Gastroesophageal sphincter (tissue), 4 donors: ENCODE measurements at regions not wholly inside any gene's neighbourhood (a gene's known extent, or its start where the extent isn't known, plus 50 kb on each side); places are given as distances from the start of the nearest gene placed in this dataset.

Experiments used
- ATAC-seq: fragments of 150-250 bp; one replicate; pipeline ENCODE4 v1.9.1; 2016; ENCODE audit warnings: mild to moderate bottlenecking, moderate library complexity
- H3K27ac ChIP-seq, 4 donors: fragments of 200-600 bp; sonication (generic) in 3 of 4; 1 replicate in 3 of 4; 2 replicates in 1 of 4; pipeline ENCODE4 v1.5.1; 2016 to 2019
- H3K27me3 ChIP-seq: fragments of 200-600 bp; sonication (generic); one replicate; pipeline ENCODE4 v1.5.1; 2019
- H3K36me3 ChIP-seq, 2 donors: fragments of 200-600 bp; sonication (generic); one replicate each; pipeline ENCODE4 v1.5.1; 2019; ENCODE audit warnings: control low read depth in 1 of 2
- H3K4me1 ChIP-seq, 3 donors: fragments of 200-600 bp; sonication (generic); 1 replicate in 2 of 3; 2 replicates in 1 of 3; pipeline ENCODE4 v1.5.1; 2016 to 2019; ENCODE audit warnings: control low read depth in 2 of 3
- H3K4me3 ChIP-seq, 2 donors: fragments of 200-600 bp; sonication (generic); one replicate each; pipeline ENCODE4 v1.5.1; 2019; ENCODE audit warnings: mild to moderate bottlenecking in 1 of 2, moderate library complexity in 1 of 2
- H3K9me3 ChIP-seq, 3 donors: fragments of 200-600 bp; sonication (generic); one replicate each; pipeline ENCODE4 v1.5.1; 2017 to 2019; ENCODE audit warnings: control low read depth in 2 of 3
- EP300 ChIP-seq: sonication (generic); formaldehyde crosslinking; IDR thresholded peaks from one replicate; pipeline ENCODE4 v1.6.1; 2017; ENCODE audit warnings: antibody characterized with exemption, mild to moderate bottlenecking
- POLR2A ChIP-seq, 2 donors: fragments of 450-650 bp; IDR thresholded peaks; one replicate each; pipeline ENCODE4 v1.6.1; 2017; ENCODE audit warnings: antibody characterized with exemption in 2 of 2, mild to moderate bottlenecking in 2 of 2, moderate library complexity in 1 of 2
- POLR2AphosphoS5 ChIP-seq: sonication (generic); formaldehyde crosslinking; IDR thresholded peaks from one replicate; pipeline ENCODE4 v1.6.1; 2017; ENCODE audit warnings: antibody characterized with exemption
- WGBS, 2 donors: methylation state at CpG; one replicate each; pipeline ENCODE4 v1.1.5; 2018; ENCODE audit warnings: low coverage in 1 of 2; 5-methylcytosine and 5-hydroxymethylcytosine counted together
- TF ChIP-seq, protein P1 (sequence below), 4 experiments: fragments of 200-600 bp in 2 of 4; fragments of 450-650 bp in 2 of 4; sonication (generic) in 1 of 4; IDR thresholded peaks; one replicate each; pipeline ENCODE4 v1.5.1; 2017 to 2019; ENCODE audit warnings: antibody characterized with exemption in 4 of 4, mild to moderate bottlenecking in 2 of 4, moderate library complexity in 2 of 4

- Histone ChIP-seq H3K9me3 (no peaks in the 10 kb centered on the region), H3K4me3 (no peak overlapping the region), H3K27ac (no peak overlapping the region), H3K27me3 (no peaks in the 10 kb centered on the region), H3K4me1 (peaks cover 0 to 7% (median 0%) of the 10 kb centered on the region in 3 donors), H3K36me3 (no peaks in the 10 kb centered on the region)
- ATAC-seq, result no peak
- 71 to 84% methylated on average over 4 to 7 of the region's 10 CpGs for WGBS, 2 donors
- TF ChIP-seq POLR2AphosphoS5 (no peak), EP300 (no peak), POLR2A (IDR thresholded peaks at IDR 0.05) (no peak)
- TF ChIP-seq, protein P1, sequence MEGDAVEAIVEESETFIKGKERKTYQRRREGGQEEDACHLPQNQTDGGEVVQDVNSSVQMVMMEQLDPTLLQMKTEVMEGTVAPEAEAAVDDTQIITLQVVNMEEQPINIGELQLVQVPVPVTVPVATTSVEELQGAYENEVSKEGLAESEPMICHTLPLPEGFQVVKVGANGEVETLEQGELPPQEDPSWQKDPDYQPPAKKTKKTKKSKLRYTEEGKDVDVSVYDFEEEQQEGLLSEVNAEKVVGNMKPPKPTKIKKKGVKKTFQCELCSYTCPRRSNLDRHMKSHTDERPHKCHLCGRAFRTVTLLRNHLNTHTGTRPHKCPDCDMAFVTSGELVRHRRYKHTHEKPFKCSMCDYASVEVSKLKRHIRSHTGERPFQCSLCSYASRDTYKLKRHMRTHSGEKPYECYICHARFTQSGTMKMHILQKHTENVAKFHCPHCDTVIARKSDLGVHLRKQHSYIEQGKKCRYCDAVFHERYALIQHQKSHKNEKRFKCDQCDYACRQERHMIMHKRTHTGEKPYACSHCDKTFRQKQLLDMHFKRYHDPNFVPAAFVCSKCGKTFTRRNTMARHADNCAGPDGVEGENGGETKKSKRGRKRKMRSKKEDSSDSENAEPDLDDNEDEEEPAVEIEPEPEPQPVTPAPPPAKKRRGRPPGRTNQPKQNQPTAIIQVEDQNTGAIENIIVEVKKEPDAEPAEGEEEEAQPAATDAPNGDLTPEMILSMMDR (IDR thresholded peaks at IDR 0.05), result no peak
Observed at GRCh38 chr2:234874347-234875046, 77.3 kb upstream of the SH3BP4 start.

DNA sequence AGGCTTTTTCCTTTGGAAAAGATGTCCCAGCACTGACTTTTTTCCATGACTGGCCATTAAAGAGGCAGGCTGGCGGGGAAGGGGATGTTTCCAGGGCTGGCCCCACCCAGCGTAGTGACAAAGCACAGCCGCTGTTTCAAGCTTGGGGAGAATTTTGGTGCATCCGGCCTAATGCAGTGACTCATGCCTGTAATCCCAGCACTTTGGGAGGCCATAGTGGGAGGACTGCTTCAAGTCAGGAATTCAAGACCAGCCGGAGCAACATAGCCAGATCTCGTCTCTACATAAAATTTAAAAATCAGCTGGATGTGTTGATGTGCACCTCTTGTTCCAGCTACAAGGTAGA lies 78.0 kb upstream of the SH3BP4 start:
- peaks cover 0 to 7% (median 0%) of the 10 kb centered on the region in 3 donors for H3K4me1 ChIP-seq
- H3K4me3 ChIP-seq, result no peak overlapping the region
- TF ChIP-seq POLR2AphosphoS5 (no peak), EP300 (no peak), POLR2A (IDR thresholded peaks at IDR 0.05) (no peak)
- TF ChIP-seq, protein P1 (IDR thresholded peaks at IDR 0.05), result no peak
- WGBS, 2 donors, result 65 to 75% methylated on average over 1 to 5 of the region's 6 CpGs
- no peaks in the 10 kb centered on the region for H3K9me3 ChIP-seq
- no peaks in the 10 kb centered on the region for H3K36me3 ChIP-seq
- peak; percentile 79 for ATAC-seq
- no peaks in the 10 kb centered on the region for H3K27me3 ChIP-seq
- peak overlapping the region in 3 of 4 donors; percentile 64 to 76 (median 64) for H3K27ac ChIP-seq

- H3K27me3 ChIP-seq, result no peaks in the 10 kb centered on the region
- ATAC-seq, result no peak
- peaks cover 0 to 7% (median 0%) of the 10 kb centered on the region in 3 donors for H3K4me1 ChIP-seq
- WGBS, 2 donors, result 80 to 85% methylated on average over 2 to 13 of the region's 14 CpGs
- no peaks in the 10 kb centered on the region for H3K36me3 ChIP-seq
- H3K4me3 ChIP-seq, result no peak overlapping the region
- TF ChIP-seq, protein P1 (IDR thresholded peaks at IDR 0.05), result no peak
- no peak for TF ChIP-seq EP300
- TF ChIP-seq POLR2A (IDR thresholded peaks at IDR 0.05), result no peak
- TF ChIP-seq POLR2AphosphoS5, result no peak
- H3K9me3 ChIP-seq, result no peaks in the 10 kb centered on the region
- peak overlapping the region in 3 of 4 donors; percentile 64 to 76 (median 64) for H3K27ac ChIP-seq
Observed at GRCh38 chr2:234873103-234873827, 78.6 kb upstream of the SH3BP4 start.

- 81 to 90% methylated on average over 3 of the region's 3 CpGs for WGBS, 2 donors
- Histone ChIP-seq H3K9me3 (peaks cover 0 to 5% (median 0%) of the 10 kb centered on the region in 3 donors), H3K4me3 (no peak overlapping the region), H3K27ac (no peak overlapping the region), H3K4me1 (peaks cover 0 to 7% (median 0%) of the 10 kb centered on the region in 3 donors), H3K27me3 (no peaks in the 10 kb centered on the region), H3K36me3 (no peaks in the 10 kb centered on the region)
- TF ChIP-seq EP300 (no peak), POLR2A (IDR thresholded peaks at IDR 0.05) (no peak), POLR2AphosphoS5 (no peak)
- TF ChIP-seq, protein P1 (IDR thresholded peaks at IDR 0.05), result no peak
- ATAC-seq, result no peak
Observed at GRCh38 chr2:234869969-234870368, 81.8 kb upstream of the SH3BP4 start.
